Posterior vena cava (tissue), 2 donors: ENCODE measurements at regions not wholly inside any gene's neighbourhood (a gene's known extent, or its start where the extent isn't known, plus 50 kb on each side); places are given as distances from the start of the nearest gene placed in this dataset.

Experiments
- DNase-seq: peaks from one replicate; pipeline ENCODE4 v3.0.0-alpha.2; 2020; ENCODE audit warnings: low spot score
- intact Hi-C, 2 donors: fragments of 100-400 bp; cut with DNase I; formaldehyde crosslinking; loops; one replicate each; pipeline versions ENCODE4 v1.14.1 to v1.14.2; 2022 to 2023
- donor health status: DM: yes; HTN: yes; CAD: no.
- donor health status: DM: yes; HTN: yes; CAD: no.

DNA sequence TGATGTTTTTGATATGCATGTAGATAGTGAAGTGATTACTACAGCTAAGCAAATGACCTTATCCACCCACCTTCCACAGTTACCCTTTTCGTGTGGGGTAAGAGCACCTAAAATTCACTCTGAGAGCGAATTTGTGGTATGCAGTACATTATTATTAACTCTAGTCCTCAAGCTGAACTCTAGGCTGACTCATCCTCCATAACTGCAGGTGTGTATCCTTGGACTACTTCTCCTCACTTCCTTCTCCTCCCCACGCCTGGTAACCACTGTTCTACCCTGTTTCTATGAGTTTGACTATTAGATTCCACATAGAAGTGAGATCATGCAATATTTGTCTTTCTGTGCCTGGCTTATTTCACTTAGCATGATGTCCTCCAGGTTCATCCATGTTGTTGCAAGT lies 484.6 kb downstream of the GATA3 start:
- no peak for DNase-seq
- intact Hi-C loops = no loop called here

- no peak for DNase-seq
- intact Hi-C loops = no loop called here
Observed at GRCh38 chr10:8543361-8544056, 489.0 kb downstream of the GATA3 start.

DNA sequence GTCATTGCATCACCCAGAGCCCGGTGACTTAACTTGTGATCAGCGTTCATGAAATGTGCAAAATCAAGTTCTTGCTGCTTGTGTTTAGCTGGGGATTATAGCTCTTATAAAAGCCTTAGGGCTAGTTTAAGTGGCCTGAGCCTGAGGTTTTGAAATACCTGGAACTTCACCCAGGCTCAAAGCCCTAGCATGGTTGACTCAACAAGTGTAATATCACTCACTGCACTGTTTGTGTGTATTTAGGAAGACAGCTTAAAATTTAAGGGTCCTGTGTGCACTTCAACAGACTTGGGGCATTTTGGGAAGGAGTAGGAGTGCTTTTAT lies 489.5 kb downstream of the GATA3 start:
- intact Hi-C loops = no loop called here
- DNase-seq = no peak

DNA sequence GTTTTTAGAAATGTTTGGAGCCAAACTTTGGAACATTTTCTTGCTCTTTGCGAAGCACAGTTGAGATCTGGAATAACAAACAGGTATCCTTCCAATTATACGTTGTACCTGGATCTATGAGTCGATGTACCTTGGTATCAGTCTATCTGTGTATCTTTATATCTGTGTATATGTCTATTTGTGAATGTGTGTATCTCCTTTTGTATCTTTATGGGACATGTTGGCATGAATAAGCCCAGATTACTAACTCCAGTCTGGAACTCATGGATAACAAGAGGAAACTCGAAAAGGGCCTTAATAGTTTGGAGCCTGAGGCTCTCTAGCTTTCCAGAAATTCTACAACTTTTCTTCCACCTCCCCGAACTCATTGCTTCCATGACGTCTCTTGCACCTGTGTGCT lies 490.0 kb downstream of the GATA3 start:
- no peak for DNase-seq
- intact Hi-C loops = no loop called here

DNA sequence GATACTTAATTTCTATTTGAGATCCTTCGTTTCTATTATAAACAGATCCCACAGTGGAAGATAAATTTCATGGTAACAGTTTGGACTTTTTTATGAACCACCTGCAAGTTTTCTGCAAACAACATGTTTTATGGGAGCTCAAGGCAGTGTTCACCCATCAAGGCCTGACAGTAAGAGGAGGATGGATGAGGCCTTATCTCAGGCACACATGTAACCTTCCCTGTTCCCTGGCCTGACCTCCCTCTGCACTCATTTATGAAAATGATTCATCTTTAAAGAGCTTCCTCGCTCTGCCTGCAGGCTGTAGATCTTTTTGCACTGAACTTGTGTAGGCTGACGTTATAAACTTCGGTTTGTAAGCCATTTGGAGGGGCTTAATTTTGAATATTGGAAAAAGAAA lies 500.1 kb downstream of the GATA3 start:
- intact Hi-C loops = no loop called here
- DNase-seq = no peak

DNA sequence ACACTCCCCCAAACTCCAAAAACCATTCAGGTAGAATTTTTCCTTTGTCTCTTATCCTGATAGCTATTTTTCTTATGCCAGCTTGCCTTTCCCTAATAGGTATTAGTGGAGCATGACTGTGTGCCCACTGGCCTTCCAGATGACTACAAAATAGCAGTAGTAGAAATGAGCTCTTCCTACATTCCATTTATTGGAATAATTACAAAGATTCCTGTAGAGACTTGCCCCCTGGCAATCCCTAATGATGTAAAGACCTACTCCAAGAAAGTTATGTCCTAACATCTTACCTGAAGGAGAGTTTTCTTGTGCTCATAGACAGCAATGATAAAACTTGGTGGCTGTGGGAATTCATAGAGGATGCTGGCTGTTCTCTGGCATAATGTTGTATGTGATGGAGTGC lies 501.8 kb downstream of the GATA3 start:
- DNase-seq = no peak
- intact Hi-C loops = loop anchor here in 1 of 2 donors (5.0 kb wide), 1 partner anchor 1714 kb away; no protein-coding TSS in a partner anchor

- intact Hi-C loops = no loop called here
- DNase-seq = no peak
Observed at GRCh38 chr10:8563478-8563877, 509.0 kb downstream of the GATA3 start.

- no peak for DNase-seq
- intact Hi-C loops = no loop called here
Observed at GRCh38 chr10:8566737-8567136, 512.2 kb downstream of the GATA3 start.

DNA sequence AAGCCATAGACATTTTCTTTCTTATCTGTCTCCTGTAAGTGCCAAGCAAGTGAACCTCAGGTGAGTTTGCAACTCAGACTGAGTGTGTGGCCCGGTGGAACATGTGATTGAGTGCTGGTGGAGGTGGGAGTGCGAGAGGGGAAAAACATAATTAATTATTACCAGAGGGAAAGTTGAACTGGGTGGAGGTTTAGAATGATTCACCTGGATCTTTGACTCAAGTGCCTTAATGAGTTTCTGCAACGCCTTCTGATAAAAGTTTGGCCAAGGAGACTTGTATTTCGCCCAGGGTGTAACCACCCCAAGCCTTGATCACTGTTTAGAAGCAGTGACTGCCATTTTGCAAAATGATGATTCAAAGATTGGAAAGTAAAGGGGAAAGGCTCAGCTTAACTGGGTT lies 513.9 kb downstream of the GATA3 start:
- intact Hi-C loops = no loop called here
- DNase-seq = no peak

DNA sequence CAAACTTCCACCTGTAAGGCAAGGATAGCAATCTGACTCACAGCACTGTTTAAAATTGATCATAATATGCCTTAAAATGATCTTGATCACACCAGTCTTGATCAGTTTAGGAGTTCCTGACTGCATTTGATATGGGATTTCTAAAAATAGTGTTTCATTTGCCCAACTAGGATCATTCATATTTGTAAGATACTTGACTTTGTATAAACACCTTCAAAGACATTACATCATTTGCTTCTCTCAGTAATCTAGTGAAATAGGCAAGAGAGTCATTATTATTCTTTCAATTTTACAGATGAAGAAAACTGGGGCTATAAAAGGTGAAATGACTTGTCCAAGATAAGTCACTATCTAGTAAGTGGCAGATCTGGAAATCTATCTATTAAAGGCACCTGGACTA lies 521.1 kb downstream of the GATA3 start:
- no peak for DNase-seq
- intact Hi-C loops = no loop called here

GRCh38 chr10:8576281-8576680 lies 521.8 kb downstream of the GATA3 start:
- no peak for DNase-seq
- intact Hi-C loops = no loop called here

- DNase-seq = no peak
- intact Hi-C loops = no loop called here
Observed at GRCh38 chr10:8576911-8577310, 522.4 kb downstream of the GATA3 start.

DNA sequence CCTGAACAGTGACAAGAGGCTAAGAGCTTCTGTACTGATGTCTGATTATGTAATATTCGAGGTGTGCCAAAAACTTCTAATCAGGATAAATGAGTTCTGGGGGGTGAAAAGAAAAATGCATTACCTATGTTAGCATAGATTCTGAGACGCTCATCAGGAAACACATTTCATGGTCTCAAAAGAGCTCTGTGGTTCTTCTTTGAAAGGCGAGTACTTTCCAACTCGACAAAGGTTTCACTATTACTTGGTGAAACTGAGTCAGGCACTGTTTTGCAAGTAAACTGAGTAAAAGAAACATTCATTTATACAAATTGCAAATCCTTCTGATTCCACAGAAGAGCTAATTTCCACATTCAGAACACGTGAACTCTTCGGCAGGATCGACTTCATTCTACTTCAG lies 523.2 kb downstream of the GATA3 start:
- no peak for DNase-seq
- intact Hi-C loops = no loop called here

GRCh38 chr10:8581521-8582225 lies 527.2 kb downstream of the GATA3 start:
- intact Hi-C loops = loop anchor here in 1 of 2 donors (2.0 kb wide), 1 partner anchor 47 kb away; no protein-coding TSS in a partner anchor
- no peak for DNase-seq

GRCh38 chr10:8583096-8583495 lies 528.6 kb downstream of the GATA3 start:
- intact Hi-C loops = loop anchor here in 1 of 2 donors (2.0 kb wide), 1 partner anchor 46 kb away; no protein-coding TSS in a partner anchor
- no peak for DNase-seq

DNA sequence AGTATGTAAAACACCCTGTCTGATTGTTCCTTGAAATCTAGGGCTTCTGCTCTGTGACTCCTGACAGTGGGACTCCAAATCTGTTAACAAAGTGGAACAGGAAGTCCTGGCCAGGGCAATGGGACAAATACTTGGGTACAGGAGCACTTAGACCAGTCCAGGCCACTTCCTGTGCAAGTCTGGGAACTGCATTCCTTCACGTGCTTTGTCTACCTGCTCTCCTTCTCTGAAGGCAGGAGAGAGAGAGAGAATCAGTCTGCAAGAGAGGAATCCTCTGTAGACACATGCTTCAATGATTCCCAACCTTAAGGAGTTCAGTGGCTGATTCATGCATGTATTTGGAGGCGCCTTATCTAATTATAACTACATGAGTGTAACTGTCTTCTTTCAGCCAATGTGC lies 530.2 kb downstream of the GATA3 start:
- intact Hi-C loops = no loop called here
- DNase-seq = no peak

- intact Hi-C loops = no loop called here
- DNase-seq = no peak
Observed at GRCh38 chr10:8586504-8586903, 532.0 kb downstream of the GATA3 start.

- no peak for DNase-seq
- intact Hi-C loops = no loop called here
Observed at GRCh38 chr10:8588135-8588534, 533.6 kb downstream of the GATA3 start.

- intact Hi-C loops = no loop called here
- no peak for DNase-seq
Observed at GRCh38 chr10:8590518-8590917, 536.0 kb downstream of the GATA3 start.

DNA sequence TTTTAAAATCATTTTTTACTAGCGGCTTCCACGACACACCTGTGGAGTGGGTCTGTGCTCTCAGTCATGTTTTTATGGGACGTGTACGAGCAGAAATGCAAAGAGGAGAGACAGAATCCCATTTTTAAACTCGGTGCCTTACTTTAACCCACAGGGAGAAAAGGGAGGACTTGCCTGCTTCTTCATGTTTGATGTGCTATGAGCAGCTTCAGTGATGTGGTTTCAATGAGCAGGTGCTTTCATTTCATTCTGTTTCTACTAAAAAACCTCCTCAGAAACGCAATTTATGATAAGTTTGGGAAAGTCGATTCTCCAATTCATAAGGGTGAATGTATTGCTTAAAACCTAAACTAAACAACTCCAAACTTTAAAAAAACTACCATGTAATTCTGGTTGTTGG lies 537.2 kb downstream of the GATA3 start:
- DNase-seq = no peak
- intact Hi-C loops = no loop called here

GRCh38 chr10:8594176-8594575 lies 539.7 kb downstream of the GATA3 start:
- no peak for DNase-seq
- intact Hi-C loops = no loop called here
